ENCODE measurements at regions not wholly inside any gene's neighbourhood (a gene's known extent, or its start where the extent isn't known, plus 50 kb on each side); places are given as distances from the start of the nearest gene placed in this dataset.

- DNase-seq (ENCODE audit: low read depth in 1 of 2, low spot score in 1 of 2), result no peak
Measured at GRCh38 chr6:14920276-14920675, 325.6 kb upstream of the JARID2 start.

- no peak for DNase-seq (ENCODE audit: low read depth in 1 of 2, low spot score in 1 of 2)
Measured at GRCh38 chr6:14921170-14921569, 324.7 kb upstream of the JARID2 start.

GRCh38 chr6:14921878-14922671 lies 323.8 kb upstream of the JARID2 start:
- no peak for DNase-seq (ENCODE audit: low read depth in 1 of 2, low spot score in 1 of 2)

GRCh38 chr6:14922706-14923460 lies 323.0 kb upstream of the JARID2 start:
- DNase-seq (ENCODE audit: low read depth in 1 of 2, low spot score in 1 of 2), result no peak

- no peak for DNase-seq (ENCODE audit: low read depth in 1 of 2, low spot score in 1 of 2)
Measured at GRCh38 chr6:14924126-14925024, 321.5 kb upstream of the JARID2 start.

- no peak for DNase-seq (ENCODE audit: low read depth in 1 of 2, low spot score in 1 of 2)
Measured at GRCh38 chr6:14925025-14925698, 320.7 kb upstream of the JARID2 start.

GRCh38 chr6:14925699-14926026 lies 320.2 kb upstream of the JARID2 start:
- DNase-seq (ENCODE audit: low read depth in 1 of 2, low spot score in 1 of 2), result no peak

- DNase-seq (ENCODE audit: low read depth in 1 of 2, low spot score in 1 of 2), result no peak
Measured at GRCh38 chr6:14927398-14927797, 318.5 kb upstream of the JARID2 start.

GRCh38 chr6:14929291-14929690 lies 316.6 kb upstream of the JARID2 start:
- DNase-seq (ENCODE audit: low read depth in 1 of 2, low spot score in 1 of 2), result no peak

- DNase-seq (ENCODE audit: low read depth in 1 of 2, low spot score in 1 of 2), result no peak
Measured at GRCh38 chr6:14930366-14930989, 315.4 kb upstream of the JARID2 start.

- DNase-seq (ENCODE audit: low read depth in 1 of 2, low spot score in 1 of 2), result no peak
Measured at GRCh38 chr6:14932485-14933182, 313.2 kb upstream of the JARID2 start.

GRCh38 chr6:14933183-14933544 lies 312.7 kb upstream of the JARID2 start:
- no peak for DNase-seq (ENCODE audit: low read depth in 1 of 2, low spot score in 1 of 2)

GRCh38 chr6:14934013-14934412 lies 311.9 kb upstream of the JARID2 start:
- no peak for DNase-seq (ENCODE audit: low read depth in 1 of 2, low spot score in 1 of 2)

GRCh38 chr6:14934844-14935243 lies 311.0 kb upstream of the JARID2 start:
- DNase-seq (ENCODE audit: low read depth in 1 of 2, low spot score in 1 of 2), result no peak

GRCh38 chr6:14936861-14937260 lies 309.0 kb upstream of the JARID2 start:
- no peak for DNase-seq (ENCODE audit: low read depth in 1 of 2, low spot score in 1 of 2)

GRCh38 chr6:14943116-14943515 lies 302.8 kb upstream of the JARID2 start:
- no peak for DNase-seq (ENCODE audit: low read depth in 1 of 2, low spot score in 1 of 2)

- no peak for DNase-seq (ENCODE audit: low read depth in 1 of 2, low spot score in 1 of 2)
Measured at GRCh38 chr6:14944593-14944992, 301.3 kb upstream of the JARID2 start.

- DNase-seq (ENCODE audit: low read depth in 1 of 2, low spot score in 1 of 2), result no peak
Measured at GRCh38 chr6:14945461-14946185, 300.2 kb upstream of the JARID2 start.

- DNase-seq (ENCODE audit: low read depth in 1 of 2, low spot score in 1 of 2), result no peak
Measured at GRCh38 chr6:14946753-14947152, 299.1 kb upstream of the JARID2 start.
